ENCODE measurements at regions not wholly inside any gene's neighbourhood (a gene's known extent, or its start where the extent isn't known, plus 50 kb on each side); places are given as distances from the start of the nearest gene placed in this dataset.
"Not testable (repeated sequence)": the region's sequence is repeated elsewhere in the genome, so short reads cannot be mapped to it uniquely, and the experiment has no call there.

DNA sequence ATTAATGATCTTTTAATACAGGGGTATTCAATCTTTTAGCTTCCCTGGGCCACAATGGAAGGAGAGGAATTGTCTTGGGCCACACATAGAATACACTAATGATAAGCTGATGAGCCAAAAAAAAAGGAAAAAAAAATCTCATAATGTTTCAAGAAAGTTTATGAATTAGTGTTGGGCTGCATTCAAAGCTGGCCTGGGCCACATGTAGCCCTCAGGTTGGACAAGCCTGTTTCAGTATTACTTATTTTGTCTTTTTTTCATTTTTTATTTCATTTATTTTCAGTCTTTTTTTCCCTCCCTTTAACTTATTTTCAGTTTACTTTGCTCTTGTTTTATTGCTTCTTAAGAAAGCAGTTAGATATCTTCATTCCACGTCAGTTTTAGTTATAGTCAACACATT, 2171.8 kb upstream of the DEFB115 start:
- Histone ChIP-seq H3K36me3 (no peaks in the 10 kb centered on the region), H3K27ac (no peak overlapping the region), H3K27me3 (no peaks in the 10 kb centered on the region), H3K4me3 (no peak overlapping the region), H3K9me3 (no peaks in the 10 kb centered on the region), H3K4me1 (no peaks in the 10 kb centered on the region)
- TF ChIP-seq, protein P1, sequence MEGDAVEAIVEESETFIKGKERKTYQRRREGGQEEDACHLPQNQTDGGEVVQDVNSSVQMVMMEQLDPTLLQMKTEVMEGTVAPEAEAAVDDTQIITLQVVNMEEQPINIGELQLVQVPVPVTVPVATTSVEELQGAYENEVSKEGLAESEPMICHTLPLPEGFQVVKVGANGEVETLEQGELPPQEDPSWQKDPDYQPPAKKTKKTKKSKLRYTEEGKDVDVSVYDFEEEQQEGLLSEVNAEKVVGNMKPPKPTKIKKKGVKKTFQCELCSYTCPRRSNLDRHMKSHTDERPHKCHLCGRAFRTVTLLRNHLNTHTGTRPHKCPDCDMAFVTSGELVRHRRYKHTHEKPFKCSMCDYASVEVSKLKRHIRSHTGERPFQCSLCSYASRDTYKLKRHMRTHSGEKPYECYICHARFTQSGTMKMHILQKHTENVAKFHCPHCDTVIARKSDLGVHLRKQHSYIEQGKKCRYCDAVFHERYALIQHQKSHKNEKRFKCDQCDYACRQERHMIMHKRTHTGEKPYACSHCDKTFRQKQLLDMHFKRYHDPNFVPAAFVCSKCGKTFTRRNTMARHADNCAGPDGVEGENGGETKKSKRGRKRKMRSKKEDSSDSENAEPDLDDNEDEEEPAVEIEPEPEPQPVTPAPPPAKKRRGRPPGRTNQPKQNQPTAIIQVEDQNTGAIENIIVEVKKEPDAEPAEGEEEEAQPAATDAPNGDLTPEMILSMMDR (IDR thresholded peaks at IDR 0.05): no peak
- no peak for DNase-seq
- intact Hi-C loops (cut with DNase I; ENCODE audit: low total_unique reads): no loop called here

DNA sequence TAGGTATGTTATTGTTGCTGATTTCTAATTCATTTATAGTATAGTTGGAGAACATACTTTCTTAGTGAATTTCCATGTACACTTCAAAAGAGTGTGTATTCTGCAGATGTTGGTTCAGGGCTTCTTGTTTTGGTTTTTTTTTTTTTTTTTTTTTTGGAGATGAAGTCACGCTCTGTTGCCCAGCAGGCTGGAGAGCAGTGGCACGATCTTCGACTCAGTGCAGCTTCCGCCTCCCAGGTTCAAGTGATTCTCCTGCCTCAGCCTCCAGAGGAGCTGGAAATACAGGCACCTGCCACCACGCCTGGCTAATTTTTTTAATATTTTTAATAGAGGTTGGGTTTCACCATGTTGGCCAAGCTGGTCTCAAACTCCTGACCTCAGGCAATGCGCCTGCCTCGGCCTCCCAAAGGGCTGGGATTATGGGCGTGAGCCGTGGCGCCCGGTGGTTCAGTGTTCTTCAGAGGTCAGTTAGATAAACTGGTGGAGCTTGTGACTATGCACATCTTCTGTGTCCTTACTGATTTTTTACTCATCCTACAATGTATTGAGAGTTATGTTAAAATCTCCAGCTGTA, 2171.2 kb upstream of the DEFB115 start:
- H3K27ac ChIP-seq; H3K9me3 ChIP-seq; H3K4me1 ChIP-seq; H3K4me3 ChIP-seq; DNase-seq; H3K27me3 ChIP-seq; H3K36me3 ChIP-seq; intact Hi-C loops (cut with DNase I; ENCODE audit: low total_unique reads): not testable (repeated sequence)

DNA sequence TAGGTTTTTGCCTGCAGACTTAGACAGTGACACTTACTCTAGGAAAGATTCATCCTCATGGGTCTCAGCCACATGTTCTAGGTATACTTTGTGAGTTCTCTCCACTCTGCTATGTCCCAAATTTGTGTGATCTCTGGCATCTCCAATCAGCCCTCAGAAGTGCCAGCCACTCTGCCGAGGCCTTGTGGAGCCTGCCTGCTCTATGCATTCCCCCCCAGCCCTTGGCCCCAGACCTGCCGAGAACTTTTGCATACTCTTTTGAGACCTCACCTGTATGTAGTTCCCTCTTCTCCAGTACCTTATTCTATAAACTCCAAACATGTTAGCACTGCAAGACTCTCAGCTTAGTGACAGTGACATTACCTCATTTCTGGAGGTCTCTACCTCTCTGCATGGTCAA, 2170.5 kb upstream of the DEFB115 start:
- Histone ChIP-seq H3K27ac (no peak overlapping the region), H3K4me3 (no peak overlapping the region)
- intact Hi-C loops (cut with DNase I; ENCODE audit: low total_unique reads): no loop called here

DNA sequence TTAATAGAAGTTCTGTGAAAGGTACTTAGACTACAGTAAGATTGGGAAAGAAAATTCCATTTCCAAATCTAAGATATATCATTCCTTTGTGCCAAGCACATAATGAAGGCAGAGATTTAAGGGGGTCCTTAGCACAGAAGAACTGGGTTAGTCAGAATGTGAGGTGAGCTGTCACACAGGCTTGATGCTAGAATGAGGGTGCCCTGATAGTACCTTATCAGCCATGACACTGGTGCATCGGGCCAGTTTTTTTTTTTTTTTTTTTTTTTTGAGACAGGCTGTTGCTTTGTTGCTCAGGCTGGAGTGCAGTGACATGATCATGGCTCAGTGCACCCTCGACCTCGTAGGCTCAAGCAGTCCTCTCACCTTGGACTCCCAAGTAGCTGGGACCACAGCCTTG, 2169.6 kb upstream of the DEFB115 start:
- H3K36me3 ChIP-seq; H3K4me3 ChIP-seq; H3K9me3 ChIP-seq; H3K4me1 ChIP-seq; H3K27ac ChIP-seq; DNase-seq; H3K27me3 ChIP-seq; intact Hi-C loops (cut with DNase I; ENCODE audit: low total_unique reads): not testable (repeated sequence)

More for the DNA sequence above, 2170.5 kb upstream of the DEFB115 start:
- no peaks in the 10 kb centered on the region for H3K4me1 ChIP-seq
- H3K36me3 ChIP-seq: no peaks in the 10 kb centered on the region
- no peaks in the 10 kb centered on the region for H3K9me3 ChIP-seq
- no peak for DNase-seq
- no peaks in the 10 kb centered on the region for H3K27me3 ChIP-seq
- TF ChIP-seq, protein P1 (IDR thresholded peaks at IDR 0.05): no peak

DNA sequence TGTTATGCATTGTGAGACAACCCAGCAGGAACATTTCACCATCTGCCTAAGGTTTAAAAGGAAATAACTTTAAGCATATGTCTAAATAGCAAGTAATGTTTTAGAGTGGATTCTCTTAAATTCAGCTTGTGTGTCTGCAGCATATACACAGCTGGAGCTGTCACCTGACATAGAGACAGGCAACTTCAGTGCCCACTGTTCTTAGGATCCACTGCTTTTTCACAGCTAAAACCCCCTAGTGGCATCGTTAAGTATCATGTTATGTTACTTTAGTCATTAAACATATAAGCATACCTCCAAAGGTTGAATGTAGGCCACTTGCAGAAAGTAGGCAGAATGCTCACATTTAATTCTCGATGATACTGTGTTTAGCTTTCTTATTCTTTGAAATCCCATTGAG, 2169.0 kb upstream of the DEFB115 start:
- H3K9me3 ChIP-seq; H3K4me3 ChIP-seq; H3K27ac ChIP-seq; DNase-seq; intact Hi-C loops (cut with DNase I; ENCODE audit: low total_unique reads); H3K36me3 ChIP-seq; H3K4me1 ChIP-seq; H3K27me3 ChIP-seq: not testable (repeated sequence)

DNA sequence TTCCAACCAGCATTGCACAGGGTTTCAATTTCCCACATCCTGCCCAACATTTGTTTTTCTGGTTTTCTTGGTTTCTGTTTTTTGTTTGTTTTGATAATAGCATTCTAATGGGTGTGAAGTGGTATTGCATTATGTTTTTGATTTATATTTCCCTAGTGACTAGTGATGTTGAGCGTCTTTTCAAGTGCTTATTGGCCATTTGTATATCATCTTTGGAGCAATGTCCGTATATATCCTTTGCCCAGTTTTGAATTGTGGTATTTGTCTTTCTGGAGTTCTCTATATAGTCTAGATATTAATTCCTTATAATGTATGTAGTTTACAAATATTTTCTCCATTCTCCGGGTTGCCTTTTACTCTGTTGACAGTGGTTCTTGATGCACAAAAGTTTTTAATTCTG, 2168.1 kb upstream of the DEFB115 start:
- intact Hi-C loops (cut with DNase I; ENCODE audit: low total_unique reads); H3K36me3 ChIP-seq: not testable (repeated sequence)

DNA sequence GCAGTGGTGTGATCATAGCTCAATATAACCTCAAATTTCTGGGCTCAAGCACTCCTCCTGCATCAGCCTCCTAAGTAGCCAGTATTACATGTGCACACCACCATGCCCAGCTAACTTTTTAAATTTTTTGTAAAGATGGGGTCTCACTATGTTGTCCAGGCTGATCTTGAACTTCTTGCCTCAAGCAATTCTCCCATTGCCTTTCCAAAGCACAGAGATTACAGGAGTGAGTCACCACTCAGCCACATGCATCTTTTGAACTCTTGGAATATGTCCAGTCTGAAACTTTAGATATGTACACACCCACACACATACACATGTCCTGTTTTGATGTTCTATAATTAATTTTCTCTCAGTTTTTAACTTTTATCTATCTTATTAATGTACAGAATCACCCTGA, 2163.5 kb upstream of the DEFB115 start:
- DNase-seq; H3K4me3 ChIP-seq; intact Hi-C loops (cut with DNase I; ENCODE audit: low total_unique reads); H3K4me1 ChIP-seq; H3K27me3 ChIP-seq; H3K36me3 ChIP-seq; H3K9me3 ChIP-seq; H3K27ac ChIP-seq: not testable (repeated sequence)

More for the DNA sequence above, 2168.1 kb upstream of the DEFB115 start:
- H3K9me3 ChIP-seq, H3K4me1 ChIP-seq, H3K27me3 ChIP-seq, H3K4me3 ChIP-seq, H3K27ac ChIP-seq, DNase-seq: not testable (repeated sequence)

DNA sequence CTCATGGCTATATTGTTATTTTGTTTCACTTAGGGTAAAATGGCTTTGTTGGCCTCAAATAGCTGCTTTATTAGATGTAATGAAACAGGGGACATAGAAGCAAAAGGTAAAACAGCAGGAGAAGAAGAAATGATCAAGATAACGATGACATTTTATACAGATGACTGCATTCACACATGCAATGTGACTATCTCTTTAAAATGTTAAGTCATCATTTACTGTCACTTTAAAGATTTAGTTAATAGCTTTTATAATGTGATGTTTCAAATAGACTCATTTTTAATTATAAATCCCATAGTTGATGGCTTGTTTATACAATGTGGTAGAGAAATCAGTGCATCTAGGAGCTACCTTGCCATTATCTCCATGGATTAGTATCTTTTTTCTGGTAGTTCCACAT, 2160.8 kb upstream of the DEFB115 start:
- DNase-seq; H3K27ac ChIP-seq; H3K4me1 ChIP-seq; H3K4me3 ChIP-seq; H3K9me3 ChIP-seq; H3K27me3 ChIP-seq; H3K36me3 ChIP-seq; intact Hi-C loops (cut with DNase I; ENCODE audit: low total_unique reads): not testable (repeated sequence)

DNA sequence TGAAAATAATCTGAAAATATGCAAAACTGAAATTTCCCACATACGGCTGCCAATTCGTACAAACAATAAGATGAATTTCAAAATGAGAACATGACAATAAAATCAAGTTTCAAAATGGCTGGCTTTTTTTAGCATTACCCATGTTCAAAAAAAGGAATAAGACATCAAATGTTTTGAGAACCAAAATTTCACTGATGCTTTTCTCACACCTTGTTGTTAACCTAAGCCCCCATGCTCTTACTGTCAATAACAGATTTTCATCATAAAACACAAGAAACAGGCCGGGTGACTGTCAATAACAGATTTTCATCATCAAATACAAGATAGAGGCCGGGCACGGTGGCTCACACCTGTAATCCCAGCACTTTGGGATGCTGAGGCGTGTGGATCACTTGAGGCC, 2149.6 kb upstream of the DEFB115 start:
- DNase-seq; H3K9me3 ChIP-seq; H3K27ac ChIP-seq; intact Hi-C loops (cut with DNase I; ENCODE audit: low total_unique reads); H3K4me1 ChIP-seq; H3K27me3 ChIP-seq; H3K36me3 ChIP-seq; H3K4me3 ChIP-seq: not testable (repeated sequence)

DNA sequence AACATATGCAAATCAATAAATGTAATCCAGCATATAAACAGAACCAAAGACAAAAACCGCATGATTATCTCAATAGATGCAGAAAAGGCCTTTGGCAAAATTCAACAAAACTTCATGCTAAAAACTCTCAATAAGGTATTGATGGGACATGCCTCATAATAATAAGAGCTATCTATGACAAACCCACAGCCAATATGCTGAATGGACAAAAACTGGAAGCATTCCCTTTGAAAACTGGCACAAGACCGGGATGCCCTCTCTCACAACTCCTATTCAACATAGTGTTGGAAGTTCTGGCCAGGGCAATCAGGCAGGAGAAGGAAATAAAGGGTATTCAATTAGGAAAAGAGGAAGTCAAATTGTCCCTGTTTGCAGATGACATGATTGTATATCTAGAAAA, 2148.1 kb upstream of the DEFB115 start:
- H3K4me3 ChIP-seq; H3K4me1 ChIP-seq; H3K27ac ChIP-seq; intact Hi-C loops (cut with DNase I; ENCODE audit: low total_unique reads); DNase-seq; H3K27me3 ChIP-seq; H3K9me3 ChIP-seq; H3K36me3 ChIP-seq: not testable (repeated sequence)

DNA sequence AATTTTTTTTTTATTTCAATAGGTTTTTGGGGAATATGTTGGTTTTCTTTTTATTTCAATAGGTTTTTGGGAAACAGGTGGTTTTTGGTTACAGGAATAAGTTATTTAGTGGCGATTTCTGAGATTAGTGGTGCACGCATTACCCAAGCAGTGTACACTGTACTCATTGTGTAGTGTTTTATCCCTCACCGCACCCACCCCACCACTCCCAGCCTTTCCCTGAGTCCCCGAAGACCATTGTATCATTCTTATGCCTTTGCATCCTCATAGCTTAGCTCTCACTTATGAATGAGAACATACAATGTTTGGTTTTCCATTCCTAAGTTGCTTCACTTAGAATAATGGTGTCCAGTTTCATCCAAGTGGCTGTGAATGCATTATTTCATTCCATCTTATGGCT, 2142.4 kb upstream of the DEFB115 start:
- DNase-seq; H3K9me3 ChIP-seq; H3K4me1 ChIP-seq; H3K4me3 ChIP-seq; H3K27me3 ChIP-seq; intact Hi-C loops (cut with DNase I; ENCODE audit: low total_unique reads); H3K36me3 ChIP-seq; H3K27ac ChIP-seq: not testable (repeated sequence)
